Kidney epithelial cell (primary cell): ENCODE measurements at regions not wholly inside any gene's neighbourhood (a gene's known extent, or its start where the extent isn't known, plus 50 kb on each side); places are given as distances from the start of the nearest gene placed in this dataset.
"Not testable (repeated sequence)": the region's sequence is repeated elsewhere in the genome, so short reads cannot be mapped to it uniquely, and the experiment has no call there.

ENCODE experiments used
- DNase-seq: peaks from one replicate; pipeline ENCODE4 v3.0.0-alpha.2; 2010; ENCODE audit warnings: low read depth
- H3K27me3 ChIP-seq: 2 replicates; pipeline ENCODE4 v1.6.0; 2011; ENCODE audit warnings: low read length; ENCODE audit not compliant: control insufficient read depth, insufficient read depth
- H3K36me3 ChIP-seq: 2 replicates; pipeline ENCODE4 v1.5.1; 2011; ENCODE audit warnings: low read length; ENCODE audit not compliant: control insufficient read depth, insufficient read depth
- H3K4me3 ChIP-seq: 2 replicates; pipeline ENCODE4 v1.5.1; 2011; ENCODE audit warnings: low read depth, mild to moderate bottlenecking, control low read depth, low read length
- TF ChIP-seq, protein P1 (sequence below): IDR thresholded peaks from 2 replicates; pipeline ENCODE4 v1.5.1; 2011; ENCODE audit warnings: mild to moderate bottlenecking, moderate library complexity, low read length, control low read depth, inconsistent platforms; ENCODE audit not compliant: insufficient read depth, poor library complexity, severe bottlenecking

DNA sequence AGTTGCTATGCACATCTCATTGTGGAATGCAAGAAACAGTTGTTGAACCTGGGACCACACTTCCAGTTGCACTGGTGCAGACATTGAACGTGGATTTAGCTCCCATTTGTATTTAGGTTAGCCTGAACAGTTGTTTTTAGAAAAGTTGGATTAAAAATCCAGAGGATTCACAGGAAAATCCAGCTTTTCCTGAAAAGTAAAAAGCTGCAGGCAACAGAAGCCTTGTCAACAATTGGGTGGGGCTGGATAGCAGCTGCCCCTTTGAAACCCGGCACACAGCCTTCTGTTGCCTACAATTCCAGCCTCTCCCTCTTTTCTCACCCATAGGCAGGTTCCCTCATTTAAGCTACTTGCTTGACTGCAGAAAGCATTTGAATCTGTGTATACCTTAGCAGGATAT is 165.3 kb upstream of the TBL1XR1 start:
- H3K4me3 ChIP-seq: no peak overlapping the region

DNA sequence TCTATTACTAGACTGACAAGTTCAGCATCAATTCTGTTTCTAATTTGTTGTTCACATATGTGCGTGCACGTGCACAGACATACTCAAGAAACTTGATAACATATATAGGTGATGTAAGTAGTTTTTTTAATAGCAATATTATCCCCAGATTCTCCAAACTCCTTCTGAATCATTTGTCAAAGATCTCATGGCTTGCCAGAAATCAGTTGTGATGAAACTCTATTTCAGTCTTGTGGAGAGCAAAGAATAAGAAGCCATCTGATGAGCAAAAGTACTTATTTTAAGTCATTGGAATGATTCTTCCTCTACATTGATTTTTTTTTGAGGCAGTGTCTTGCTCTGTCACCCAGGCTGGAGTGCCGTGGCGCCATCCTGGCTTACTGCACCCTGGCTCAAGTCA is 167.0 kb upstream of the TBL1XR1 start:
- DNase-seq: no peak
- Histone ChIP-seq H3K27me3 (no peaks in the 10 kb centered on the region), H3K36me3 (no peaks in the 10 kb centered on the region), H3K4me3 (no peak overlapping the region)
- TF ChIP-seq, protein P1, sequence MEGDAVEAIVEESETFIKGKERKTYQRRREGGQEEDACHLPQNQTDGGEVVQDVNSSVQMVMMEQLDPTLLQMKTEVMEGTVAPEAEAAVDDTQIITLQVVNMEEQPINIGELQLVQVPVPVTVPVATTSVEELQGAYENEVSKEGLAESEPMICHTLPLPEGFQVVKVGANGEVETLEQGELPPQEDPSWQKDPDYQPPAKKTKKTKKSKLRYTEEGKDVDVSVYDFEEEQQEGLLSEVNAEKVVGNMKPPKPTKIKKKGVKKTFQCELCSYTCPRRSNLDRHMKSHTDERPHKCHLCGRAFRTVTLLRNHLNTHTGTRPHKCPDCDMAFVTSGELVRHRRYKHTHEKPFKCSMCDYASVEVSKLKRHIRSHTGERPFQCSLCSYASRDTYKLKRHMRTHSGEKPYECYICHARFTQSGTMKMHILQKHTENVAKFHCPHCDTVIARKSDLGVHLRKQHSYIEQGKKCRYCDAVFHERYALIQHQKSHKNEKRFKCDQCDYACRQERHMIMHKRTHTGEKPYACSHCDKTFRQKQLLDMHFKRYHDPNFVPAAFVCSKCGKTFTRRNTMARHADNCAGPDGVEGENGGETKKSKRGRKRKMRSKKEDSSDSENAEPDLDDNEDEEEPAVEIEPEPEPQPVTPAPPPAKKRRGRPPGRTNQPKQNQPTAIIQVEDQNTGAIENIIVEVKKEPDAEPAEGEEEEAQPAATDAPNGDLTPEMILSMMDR: no peak

More for the DNA sequence above, 165.3 kb upstream of the TBL1XR1 start:
- TF ChIP-seq, protein P1: no peak
- no peaks in the 10 kb centered on the region for H3K36me3 ChIP-seq
- DNase-seq: no peak
- no peaks in the 10 kb centered on the region for H3K27me3 ChIP-seq

DNA sequence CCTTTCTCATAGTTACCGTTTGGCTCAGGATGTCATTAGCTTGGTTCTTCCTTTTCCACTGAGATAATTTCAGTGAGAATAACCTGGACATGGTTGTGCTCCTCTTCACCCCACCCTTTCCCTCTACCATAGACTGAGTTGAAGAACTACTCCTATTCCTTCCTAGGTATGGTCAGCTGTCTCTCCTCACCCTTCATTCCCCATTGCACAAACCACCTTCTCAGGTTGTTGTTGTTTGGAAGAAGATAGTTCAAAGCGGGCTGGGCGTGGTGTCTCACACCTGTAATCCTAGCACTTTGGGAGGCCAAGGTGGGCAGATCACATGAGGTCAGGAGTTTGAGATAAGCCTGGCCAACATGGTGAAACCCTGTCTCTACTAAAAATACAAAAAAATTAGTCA is 168.0 kb upstream of the TBL1XR1 start:
- H3K4me3 ChIP-seq, DNase-seq, H3K27me3 ChIP-seq, H3K36me3 ChIP-seq: not testable (repeated sequence)

DNA sequence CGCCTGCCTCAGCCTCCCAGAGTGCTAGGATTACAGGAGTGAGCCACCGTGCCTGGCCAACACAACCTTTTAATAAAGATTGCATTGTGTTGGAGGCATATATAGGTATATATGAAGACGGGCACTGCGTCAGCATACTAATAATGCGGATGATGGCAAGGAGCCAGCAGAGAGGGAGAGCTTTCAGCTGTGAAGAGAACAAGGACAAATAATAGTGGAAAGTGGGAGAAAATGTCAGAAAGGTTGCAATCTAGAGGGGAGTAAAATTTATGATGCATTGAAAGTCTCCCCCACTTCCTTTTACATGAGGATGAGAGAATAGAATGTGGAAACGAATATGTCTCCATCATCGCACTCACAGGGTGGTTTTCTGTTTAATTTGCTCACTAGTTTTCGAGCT is 170.5 kb upstream of the TBL1XR1 start:
- H3K4me3 ChIP-seq: no peak overlapping the region
- no peaks in the 10 kb centered on the region for H3K36me3 ChIP-seq
- TF ChIP-seq, protein P1: no peak
- DNase-seq: no peak
- H3K27me3 ChIP-seq: no peaks in the 10 kb centered on the region

DNA sequence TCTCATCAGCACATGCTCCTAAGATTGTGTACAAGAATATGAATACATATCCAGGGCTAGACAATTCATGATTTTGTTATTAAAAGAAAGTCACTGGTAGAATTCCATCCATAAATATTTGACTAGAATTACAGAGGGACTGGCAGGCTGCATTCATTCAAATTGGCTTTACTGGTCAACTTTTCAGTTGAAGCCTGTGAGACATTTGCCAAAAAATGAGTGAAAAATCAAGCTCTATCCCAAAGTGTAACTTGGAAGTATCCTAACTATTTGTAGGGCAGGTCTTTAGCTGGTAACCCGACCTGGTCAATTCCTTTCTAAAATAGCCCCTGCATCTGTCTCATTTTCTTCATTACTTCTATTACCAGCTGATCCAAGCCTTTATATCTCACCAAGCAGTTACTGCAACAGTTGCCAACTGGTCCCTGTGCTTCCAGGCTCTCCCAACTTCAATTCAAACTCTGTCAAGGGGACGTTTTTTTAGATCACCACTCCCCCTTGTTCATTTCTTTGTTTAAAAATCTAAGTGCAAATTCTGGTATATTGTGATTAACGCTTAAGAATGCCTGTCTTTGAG is 173.1 kb upstream of the TBL1XR1 start:
- DNase-seq: no peak
- Histone ChIP-seq H3K4me3 (no peak overlapping the region), H3K36me3 (no peaks in the 10 kb centered on the region), H3K27me3 (no peaks in the 10 kb centered on the region)
- TF ChIP-seq, protein P1: no peak

DNA sequence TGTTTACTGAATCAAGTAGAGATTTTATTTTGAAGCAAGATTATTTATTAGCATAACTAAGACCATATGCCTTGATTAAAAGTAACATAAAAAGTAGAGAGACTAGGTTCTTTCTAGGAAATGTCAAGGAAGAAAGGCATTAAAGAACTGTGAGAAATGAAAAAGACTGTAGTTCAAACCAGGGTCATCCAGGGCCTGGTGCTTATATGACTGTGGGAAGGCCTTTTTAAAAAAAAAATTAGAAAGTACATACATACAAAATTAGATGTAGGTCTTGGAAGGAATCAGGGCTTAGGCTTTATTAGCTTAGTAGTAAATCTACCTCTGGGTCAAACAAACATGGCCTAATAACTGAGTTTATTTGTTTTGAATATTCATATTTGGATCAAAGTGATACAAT is 173.9 kb upstream of the TBL1XR1 start:
- no peak for DNase-seq
- no peaks in the 10 kb centered on the region for H3K36me3 ChIP-seq
- TF ChIP-seq, protein P1: no peak
- no peak overlapping the region for H3K4me3 ChIP-seq
- H3K27me3 ChIP-seq: no peaks in the 10 kb centered on the region

DNA sequence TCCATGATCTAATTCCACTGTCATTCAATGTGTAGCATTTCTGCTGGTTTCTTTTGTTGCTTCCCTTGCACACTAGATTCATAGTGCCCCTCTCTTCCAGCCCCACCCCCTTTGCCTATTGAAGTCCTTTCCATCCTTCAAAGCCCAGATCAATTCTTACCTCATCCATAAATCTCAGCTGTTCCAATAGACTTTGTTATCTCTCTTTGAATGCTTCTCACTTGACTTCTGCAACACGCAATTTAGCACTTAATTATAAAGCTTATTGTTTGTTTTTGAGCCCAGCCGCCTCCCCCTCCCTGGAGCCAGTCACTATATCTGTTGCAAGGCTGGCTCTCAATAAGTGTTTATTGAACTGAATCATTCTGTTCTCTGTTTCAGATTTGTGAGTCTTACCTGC is 174.6 kb upstream of the TBL1XR1 start:
- no peak for DNase-seq
- Histone ChIP-seq H3K36me3 (no peaks in the 10 kb centered on the region), H3K27me3 (no peaks in the 10 kb centered on the region), H3K4me3 (no peak overlapping the region)
- TF ChIP-seq, protein P1: no peak
